ENCODE measurements at regions not wholly inside any gene's neighbourhood (a gene's known extent, or its start where the extent isn't known, plus 50 kb on each side); places are given as distances from the start of the nearest gene placed in this dataset.
"Not testable (repeated sequence)": the region's sequence is repeated elsewhere in the genome, so short reads cannot be mapped to it uniquely, and the experiment has no call there.

GRCh38 chr6:93654548-93654947 lies 235.2 kb upstream of the EPHA7 start:
- H3K27ac ChIP-seq = no peak overlapping the region
- TF ChIP-seq CTCF (IDR thresholded peaks at IDR 0.05) (no peak), POLR2A (IDR thresholded peaks at IDR 0.05) (no peak)
- 71 to 80% methylated on average over 2 of the region's 2 CpGs for WGBS, 2 donors

GRCh38 chr6:93644611-93645010 lies 225.3 kb upstream of the EPHA7 start:
- Histone ChIP-seq H3K27ac (no peak overlapping the region), H3K4me3 (replicated peaks in 1 of 3) (no peak overlapping the region), H3K4me1 (no peaks in the 10 kb centered on the region), H3K36me3 (no peaks in the 10 kb centered on the region), H3K27me3 (no peaks in the 10 kb centered on the region), H3K9me3 (no peaks in the 10 kb centered on the region)
- TF ChIP-seq POLR2A (IDR thresholded peaks at IDR 0.05) (no peak), CTCF (IDR thresholded peaks at IDR 0.05) (no peak)
- intact Hi-C loops (cut with DNase I) = no loop called here
- no peak for DNase-seq
- 80 to 83% methylated on average over 5 of the region's 5 CpGs for WGBS, 2 donors

More at GRCh38 chr6:93654548-93654947, 235.2 kb upstream of the EPHA7 start:
- no peaks in the 10 kb centered on the region for H3K36me3 ChIP-seq
- no peak for DNase-seq
- no peaks in the 10 kb centered on the region for H3K9me3 ChIP-seq
- H3K4me1 ChIP-seq = no peaks in the 10 kb centered on the region
- H3K4me3 ChIP-seq (replicated peaks in 1 of 3) = no peak overlapping the region
- no peaks in the 10 kb centered on the region for H3K27me3 ChIP-seq
- intact Hi-C loops (cut with DNase I) = no loop called here

GRCh38 chr6:93639126-93639525 lies 219.8 kb upstream of the EPHA7 start:
- no peak for TF ChIP-seq CTCF (IDR thresholded peaks at IDR 0.05)
- no peak for TF ChIP-seq POLR2A (IDR thresholded peaks at IDR 0.05)
- Histone ChIP-seq H3K27ac (no peak overlapping the region), H3K36me3 (no peaks in the 10 kb centered on the region), H3K27me3 (no peaks in the 10 kb centered on the region), H3K9me3 (no peaks in the 10 kb centered on the region), H3K4me3 (replicated peaks in 1 of 3) (no peak overlapping the region), H3K4me1 (no peaks in the 10 kb centered on the region)
- DNase-seq = no peak
- intact Hi-C loops (cut with DNase I) = no loop called here

GRCh38 chr6:93636987-93637664 lies 217.8 kb upstream of the EPHA7 start:
- H3K27me3 ChIP-seq; H3K36me3 ChIP-seq; H3K4me3 ChIP-seq (replicated peaks in 1 of 3); H3K4me1 ChIP-seq; H3K9me3 ChIP-seq; H3K27ac ChIP-seq; intact Hi-C loops (cut with DNase I); DNase-seq: not testable (repeated sequence)
- 96% methylated on average over 31 to 34 of the region's 38 CpGs for WGBS, 2 donors

GRCh38 chr6:93624408-93624807 lies 205.0 kb upstream of the EPHA7 start:
- Histone ChIP-seq H3K27ac (no peak overlapping the region), H3K36me3 (no peaks in the 10 kb centered on the region), H3K4me3 (replicated peaks in 1 of 3) (no peak overlapping the region), H3K4me1 (no peaks in the 10 kb centered on the region), H3K9me3 (no peaks in the 10 kb centered on the region), H3K27me3 (no peaks in the 10 kb centered on the region)
- peak in 1 of 2 donors; percentile 4 for DNase-seq
- WGBS, 2 donors = 77 to 81% methylated on average over 3 of the region's 3 CpGs
- intact Hi-C loops (cut with DNase I) = no loop called here
- no peak for TF ChIP-seq CTCF (IDR thresholded peaks at IDR 0.05)
- no peak for TF ChIP-seq POLR2A (IDR thresholded peaks at IDR 0.05)

Measured in thyroid gland (tissue), 4 donors.